ENCODE measurements at regions not wholly inside any gene's neighbourhood (a gene's known extent, or its start where the extent isn't known, plus 50 kb on each side); places are given as distances from the start of the nearest gene placed in this dataset.

- no peaks in the 10 kb centered on the region for H3K36me3 ChIP-seq (ENCODE audit: control insufficient read depth, insufficient read depth, low read length)
- H3K9ac ChIP-seq (ENCODE audit: low read length), result no peak overlapping the region
- H3K4me1 ChIP-seq (ENCODE audit: control insufficient read depth, insufficient read depth, low read length), result no peaks in the 10 kb centered on the region
- no peak overlapping the region for H3K4me3 ChIP-seq (ENCODE audit: low read length)
- H3K27me3 ChIP-seq (ENCODE audit: control insufficient read depth, insufficient read depth, low read length), result no peaks in the 10 kb centered on the region
- H3K27ac ChIP-seq (ENCODE audit: low read depth, low read length), result no peak overlapping the region
These were observed 610.5 kb downstream of the PLOD2 start for GRCh38 chr3:145550522-145550921.

- Histone ChIP-seq H3K4me1 (ENCODE audit: control insufficient read depth, insufficient read depth, low read length) (no peaks in the 10 kb centered on the region), H3K4me3 (ENCODE audit: low read length) (no peak overlapping the region), H3K27me3 (ENCODE audit: control insufficient read depth, insufficient read depth, low read length) (no peaks in the 10 kb centered on the region), H3K36me3 (ENCODE audit: control insufficient read depth, insufficient read depth, low read length) (no peaks in the 10 kb centered on the region), H3K27ac (ENCODE audit: low read depth, low read length) (no peak overlapping the region), H3K9ac (ENCODE audit: low read length) (no peak overlapping the region)
These were observed 603.6 kb downstream of the PLOD2 start for GRCh38 chr3:145557405-145557804.

GRCh38 chr3:145578471-145578870, 582.5 kb downstream of the PLOD2 start:
- H3K27ac ChIP-seq (ENCODE audit: low read depth, low read length), result no peak overlapping the region
- H3K9ac ChIP-seq (ENCODE audit: low read length), result no peak overlapping the region
- H3K36me3 ChIP-seq (ENCODE audit: control insufficient read depth, insufficient read depth, low read length), result no peaks in the 10 kb centered on the region
- H3K27me3 ChIP-seq (ENCODE audit: control insufficient read depth, insufficient read depth, low read length), result no peaks in the 10 kb centered on the region
- H3K4me3 ChIP-seq (ENCODE audit: low read length), result no peak overlapping the region
- no peaks in the 10 kb centered on the region for H3K4me1 ChIP-seq (ENCODE audit: control insufficient read depth, insufficient read depth, low read length)

GRCh38 chr3:145581694-145582093, 579.3 kb downstream of the PLOD2 start:
- Histone ChIP-seq H3K4me3 (ENCODE audit: low read length) (no peak overlapping the region), H3K27ac (ENCODE audit: low read depth, low read length) (no peak overlapping the region), H3K9ac (ENCODE audit: low read length) (no peak overlapping the region), H3K36me3 (ENCODE audit: control insufficient read depth, insufficient read depth, low read length) (no peaks in the 10 kb centered on the region), H3K27me3 (ENCODE audit: control insufficient read depth, insufficient read depth, low read length) (no peaks in the 10 kb centered on the region), H3K4me1 (ENCODE audit: control insufficient read depth, insufficient read depth, low read length) (no peaks in the 10 kb centered on the region)

DNA sequence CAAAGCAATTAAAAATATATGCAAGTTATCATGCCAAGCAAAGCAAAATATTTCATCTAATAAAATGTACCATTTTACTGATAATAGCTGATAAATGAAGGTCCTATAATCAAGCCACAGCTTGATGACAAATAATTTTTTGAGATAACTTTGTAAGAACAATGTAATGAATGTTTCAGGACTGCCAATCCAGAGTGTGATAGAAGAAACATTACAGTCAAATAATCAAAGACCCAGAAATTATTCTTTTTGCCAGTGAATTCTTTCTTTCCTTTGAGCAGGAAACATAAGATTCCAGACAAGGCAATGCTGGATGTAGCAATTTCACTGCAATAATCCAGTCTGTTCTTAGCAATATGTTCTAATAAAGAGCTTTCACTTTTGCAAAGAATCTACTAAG, 556.1 kb downstream of the PLOD2 start:
- H3K27me3 ChIP-seq (ENCODE audit: control insufficient read depth, insufficient read depth, low read length), result no peaks in the 10 kb centered on the region
- H3K9ac ChIP-seq (ENCODE audit: low read length), result no peak overlapping the region
- no peak overlapping the region for H3K27ac ChIP-seq (ENCODE audit: low read depth, low read length)
- no peaks in the 10 kb centered on the region for H3K36me3 ChIP-seq (ENCODE audit: control insufficient read depth, insufficient read depth, low read length)
- H3K4me3 ChIP-seq (ENCODE audit: low read length), result no peak overlapping the region
- no peaks in the 10 kb centered on the region for H3K4me1 ChIP-seq (ENCODE audit: control insufficient read depth, insufficient read depth, low read length)

DNA sequence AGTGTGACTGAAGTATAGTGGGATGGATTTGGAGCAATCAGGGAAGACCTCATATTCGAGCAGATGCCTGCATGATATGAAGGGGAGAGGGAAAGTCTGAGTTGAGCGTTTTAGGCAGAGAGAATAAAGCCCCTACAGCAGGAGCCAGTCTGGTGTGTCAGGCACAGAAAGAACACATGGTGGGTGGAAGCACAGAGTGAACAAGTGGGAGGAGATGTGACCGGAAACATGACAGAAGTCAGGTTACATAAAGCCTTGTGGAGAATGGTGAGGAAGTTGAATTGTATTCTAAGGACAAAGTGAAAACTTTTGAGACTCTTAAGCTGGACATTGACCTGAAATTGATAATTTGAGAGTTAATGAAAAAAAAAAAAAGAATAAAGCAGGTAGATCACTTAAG, 541.0 kb downstream of the PLOD2 start:
- H3K9ac ChIP-seq (ENCODE audit: low read length), result no peak overlapping the region
- no peaks in the 10 kb centered on the region for H3K27me3 ChIP-seq (ENCODE audit: control insufficient read depth, insufficient read depth, low read length)
- H3K27ac ChIP-seq (ENCODE audit: low read depth, low read length), result no peak overlapping the region
- H3K36me3 ChIP-seq (ENCODE audit: control insufficient read depth, insufficient read depth, low read length), result no peaks in the 10 kb centered on the region
- H3K4me1 ChIP-seq (ENCODE audit: control insufficient read depth, insufficient read depth, low read length), result no peaks in the 10 kb centered on the region
- no peak overlapping the region for H3K4me3 ChIP-seq (ENCODE audit: low read length)

GRCh38 chr3:145620486-145620885, 540.5 kb downstream of the PLOD2 start:
- Histone ChIP-seq H3K4me1 (ENCODE audit: control insufficient read depth, insufficient read depth, low read length) (no peaks in the 10 kb centered on the region), H3K27ac (ENCODE audit: low read depth, low read length) (no peak overlapping the region), H3K9ac (ENCODE audit: low read length) (no peak overlapping the region), H3K27me3 (ENCODE audit: control insufficient read depth, insufficient read depth, low read length) (no peaks in the 10 kb centered on the region), H3K4me3 (ENCODE audit: low read length) (no peak overlapping the region), H3K36me3 (ENCODE audit: control insufficient read depth, insufficient read depth, low read length) (no peaks in the 10 kb centered on the region)

- H3K36me3 ChIP-seq (ENCODE audit: control insufficient read depth, insufficient read depth, low read length), result no peaks in the 10 kb centered on the region
- H3K4me1 ChIP-seq (ENCODE audit: control insufficient read depth, insufficient read depth, low read length), result no peaks in the 10 kb centered on the region
- no peaks in the 10 kb centered on the region for H3K27me3 ChIP-seq (ENCODE audit: control insufficient read depth, insufficient read depth, low read length)
- H3K9ac ChIP-seq (ENCODE audit: low read length), result no peak overlapping the region
- no peak overlapping the region for H3K27ac ChIP-seq (ENCODE audit: low read depth, low read length)
- H3K4me3 ChIP-seq (ENCODE audit: low read length), result no peak overlapping the region
These were observed 537.6 kb downstream of the PLOD2 start for GRCh38 chr3:145623349-145623748.

DNA sequence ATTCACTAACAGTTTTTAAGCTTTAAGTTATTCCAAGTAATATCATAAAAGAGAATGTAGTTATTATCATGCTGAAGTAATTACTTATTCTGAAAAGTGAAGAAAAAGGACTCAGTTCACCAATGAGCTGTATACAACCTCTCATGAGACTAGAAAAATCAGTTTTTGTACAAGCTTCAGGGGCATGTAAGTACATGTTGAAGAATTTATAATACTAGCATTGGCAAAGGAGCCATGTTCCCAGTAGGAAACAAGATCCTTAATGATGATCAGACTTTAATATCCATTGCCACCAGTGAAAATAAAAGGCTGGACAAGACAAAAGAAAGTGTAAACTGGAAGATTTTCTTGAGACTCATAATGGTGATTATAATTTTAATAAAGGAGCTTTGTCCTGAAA, 532.8 kb downstream of the PLOD2 start:
- Histone ChIP-seq H3K4me3 (ENCODE audit: low read length) (no peak overlapping the region), H3K27ac (ENCODE audit: low read depth, low read length) (no peak overlapping the region), H3K36me3 (ENCODE audit: control insufficient read depth, insufficient read depth, low read length) (no peaks in the 10 kb centered on the region), H3K27me3 (ENCODE audit: control insufficient read depth, insufficient read depth, low read length) (no peaks in the 10 kb centered on the region), H3K9ac (ENCODE audit: low read length) (no peak overlapping the region), H3K4me1 (ENCODE audit: control insufficient read depth, insufficient read depth, low read length) (no peaks in the 10 kb centered on the region)

GRCh38 chr3:145637105-145637504, 523.9 kb downstream of the PLOD2 start:
- no peak overlapping the region for H3K9ac ChIP-seq (ENCODE audit: low read length)
- no peaks in the 10 kb centered on the region for H3K4me1 ChIP-seq (ENCODE audit: control insufficient read depth, insufficient read depth, low read length)
- no peak overlapping the region for H3K4me3 ChIP-seq (ENCODE audit: low read length)
- H3K27ac ChIP-seq (ENCODE audit: low read depth, low read length), result no peak overlapping the region
- H3K27me3 ChIP-seq (ENCODE audit: control insufficient read depth, insufficient read depth, low read length), result no peaks in the 10 kb centered on the region
- no peaks in the 10 kb centered on the region for H3K36me3 ChIP-seq (ENCODE audit: control insufficient read depth, insufficient read depth, low read length)

GRCh38 chr3:145639003-145639606, 521.9 kb downstream of the PLOD2 start:
- no peaks in the 10 kb centered on the region for H3K36me3 ChIP-seq (ENCODE audit: control insufficient read depth, insufficient read depth, low read length)
- H3K27ac ChIP-seq (ENCODE audit: low read depth, low read length), result no peak overlapping the region
- H3K27me3 ChIP-seq (ENCODE audit: control insufficient read depth, insufficient read depth, low read length), result no peaks in the 10 kb centered on the region
- H3K4me1 ChIP-seq (ENCODE audit: control insufficient read depth, insufficient read depth, low read length), result no peaks in the 10 kb centered on the region
- H3K9ac ChIP-seq (ENCODE audit: low read length), result no peak overlapping the region
- no peak overlapping the region for H3K4me3 ChIP-seq (ENCODE audit: low read length)

DNA sequence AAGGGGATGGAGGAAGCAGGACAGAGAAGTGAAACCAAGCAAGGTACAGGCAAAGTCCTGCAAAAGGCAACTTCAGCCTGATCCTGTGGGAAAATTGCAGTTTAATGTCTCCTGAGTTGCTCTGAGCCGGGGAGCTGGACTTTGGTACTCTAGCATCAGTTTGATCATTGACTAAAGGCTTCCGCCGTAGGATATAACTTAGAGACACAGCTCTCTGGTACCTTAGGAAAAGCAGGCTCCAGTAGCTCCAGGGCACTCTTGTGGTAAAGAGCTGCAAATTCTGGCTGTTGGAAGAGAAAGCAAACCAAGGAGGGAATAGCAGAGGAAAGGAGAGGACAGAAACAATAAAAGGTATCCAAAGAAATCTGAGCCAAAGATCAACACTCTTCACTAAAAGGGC, 521.1 kb downstream of the PLOD2 start:
- Histone ChIP-seq H3K27me3 (ENCODE audit: control insufficient read depth, insufficient read depth, low read length) (no peaks in the 10 kb centered on the region), H3K9ac (ENCODE audit: low read length) (no peak overlapping the region), H3K27ac (ENCODE audit: low read depth, low read length) (no peak overlapping the region), H3K36me3 (ENCODE audit: control insufficient read depth, insufficient read depth, low read length) (no peaks in the 10 kb centered on the region), H3K4me1 (ENCODE audit: control insufficient read depth, insufficient read depth, low read length) (no peaks in the 10 kb centered on the region), H3K4me3 (ENCODE audit: low read length) (no peak overlapping the region)

DNA sequence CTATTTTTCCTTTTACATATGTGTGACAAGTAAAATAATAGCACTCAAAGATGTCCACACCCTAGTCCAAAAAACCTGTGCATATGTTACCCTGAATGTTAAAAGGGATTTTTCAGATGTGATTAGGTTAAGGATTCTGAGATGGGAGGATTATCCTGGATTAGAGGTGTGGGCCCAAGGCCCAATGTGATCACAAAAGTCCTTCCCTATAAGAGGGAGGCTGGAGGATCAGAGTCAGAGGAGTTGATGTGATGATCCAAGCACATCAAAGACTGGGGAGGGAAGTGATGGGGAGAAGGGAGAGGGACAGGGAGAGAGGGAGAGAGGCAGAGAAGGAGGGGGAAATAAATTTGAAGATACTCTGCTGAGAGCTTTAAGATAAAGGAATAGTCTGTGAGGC, 512.6 kb downstream of the PLOD2 start:
- Histone ChIP-seq H3K9ac (ENCODE audit: low read length) (no peak overlapping the region), H3K27ac (ENCODE audit: low read depth, low read length) (no peak overlapping the region), H3K36me3 (ENCODE audit: control insufficient read depth, insufficient read depth, low read length) (no peaks in the 10 kb centered on the region), H3K4me1 (ENCODE audit: control insufficient read depth, insufficient read depth, low read length) (no peaks in the 10 kb centered on the region), H3K4me3 (ENCODE audit: low read length) (no peak overlapping the region), H3K27me3 (ENCODE audit: control insufficient read depth, insufficient read depth, low read length) (no peaks in the 10 kb centered on the region)
